GM12878 (cell line): ENCODE measurements at regions not wholly inside any gene's neighbourhood (a gene's known extent, or its start where the extent isn't known, plus 50 kb on each side); places are given as distances from the start of the nearest gene placed in this dataset.

Source experiments
- FOS ChIP-seq: IDR thresholded peaks from 3 replicates; pipeline ENCODE4 v1.6.1; 2011; ENCODE audit warnings: borderline replicate concordance; ENCODE audit not compliant: insufficient read length; ENCODE audit errors: extremely low read depth
- NFYB ChIP-seq: IDR thresholded peaks from 2 replicates; pipeline ENCODE4 v1.6.1; 2011; ENCODE audit warnings: low read depth, mild to moderate bottlenecking, low read length, improper control_type of control experiment, moderate library complexity; ENCODE audit not compliant: insufficient read depth
- POLR2A ChIP-seq: IDR thresholded peaks from 2 replicates; pipeline ENCODE4 v1.6.1; 2011; ENCODE audit warnings: low read depth, mild to moderate bottlenecking, low read length

- no peak for TF ChIP-seq FOS
- no peak for TF ChIP-seq POLR2A
- TF ChIP-seq NFYB: no peak
Measured at GRCh38 chr9:20087481-20087880, 298.6 kb upstream of the SLC24A2 start.
